Thymus (tissue), 11 donors: ENCODE measurements at regions not wholly inside any gene's neighbourhood (a gene's known extent, or its start where the extent isn't known, plus 50 kb on each side); places are given as distances from the start of the nearest gene placed in this dataset.

Experiments
- DNase-seq, 9 donors: peaks; one replicate each; pipeline ENCODE4 v3.0.0-alpha.2; 2013; ENCODE audit warnings: low spot score in 9 of 9, low read depth in 6 of 9, missing footprints in 1 of 9
- H3K27ac ChIP-seq, 2 donors: one replicate each; pipeline ENCODE4 v1.5.1; 2013; ENCODE audit warnings: control low read depth in 1 of 2, low read depth in 1 of 2, low read length in 1 of 2, mild to moderate bottlenecking in 1 of 2, moderate library complexity in 1 of 2
- H3K27me3 ChIP-seq, 2 donors: one replicate each; pipeline ENCODE4 v1.5.1; 2013; ENCODE audit warnings: low read length in 1 of 2; ENCODE audit not compliant: control insufficient read depth in 2 of 2, insufficient read depth in 1 of 2
- H3K36me3 ChIP-seq, 2 donors: one replicate each; pipeline ENCODE4 v1.5.1; 2013; ENCODE audit warnings: low read length in 1 of 2, mild to moderate bottlenecking in 1 of 2, moderate library complexity in 1 of 2; ENCODE audit not compliant: control insufficient read depth in 2 of 2, insufficient read depth in 2 of 2
- H3K4me1 ChIP-seq, 2 donors: one replicate each; pipeline ENCODE4 v1.5.1; 2013; ENCODE audit warnings: low read length in 2 of 2; ENCODE audit not compliant: control insufficient read depth in 2 of 2, insufficient read depth in 2 of 2
- H3K4me3 ChIP-seq, 2 donors: one replicate each; pipeline ENCODE4 v1.5.1; 2013; ENCODE audit warnings: low read length in 2 of 2, control low read depth in 1 of 2, mild to moderate bottlenecking in 1 of 2
- H3K9me3 ChIP-seq, 2 donors: one replicate each; pipeline ENCODE4 v1.5.1; 2013; ENCODE audit warnings: low read length in 1 of 2, mild to moderate bottlenecking in 1 of 2; ENCODE audit not compliant: control insufficient read depth in 2 of 2, insufficient read depth in 1 of 2
- WGBS: extraction: QIAGEN DNeasy Blood & Tissue Kit; methylation state at CpG from one replicate; pipeline ENCODE4 v1.1.7; 2013; 5-methylcytosine and 5-hydroxymethylcytosine counted together
- donor health status: healthy.

GRCh38 chr4:60930866-60931265 is 269.3 kb upstream of the ADGRL3 start:
- Histone ChIP-seq H3K27ac (no peak overlapping the region), H3K4me3 (no peak overlapping the region), H3K36me3 (no peaks in the 10 kb centered on the region), H3K27me3 (no peaks in the 10 kb centered on the region), H3K4me1 (no peaks in the 10 kb centered on the region), H3K9me3 (no peaks in the 10 kb centered on the region)
- DNase-seq, result no peak
- 98% methylated on average over 3 of the region's 3 CpGs for WGBS

DNA sequence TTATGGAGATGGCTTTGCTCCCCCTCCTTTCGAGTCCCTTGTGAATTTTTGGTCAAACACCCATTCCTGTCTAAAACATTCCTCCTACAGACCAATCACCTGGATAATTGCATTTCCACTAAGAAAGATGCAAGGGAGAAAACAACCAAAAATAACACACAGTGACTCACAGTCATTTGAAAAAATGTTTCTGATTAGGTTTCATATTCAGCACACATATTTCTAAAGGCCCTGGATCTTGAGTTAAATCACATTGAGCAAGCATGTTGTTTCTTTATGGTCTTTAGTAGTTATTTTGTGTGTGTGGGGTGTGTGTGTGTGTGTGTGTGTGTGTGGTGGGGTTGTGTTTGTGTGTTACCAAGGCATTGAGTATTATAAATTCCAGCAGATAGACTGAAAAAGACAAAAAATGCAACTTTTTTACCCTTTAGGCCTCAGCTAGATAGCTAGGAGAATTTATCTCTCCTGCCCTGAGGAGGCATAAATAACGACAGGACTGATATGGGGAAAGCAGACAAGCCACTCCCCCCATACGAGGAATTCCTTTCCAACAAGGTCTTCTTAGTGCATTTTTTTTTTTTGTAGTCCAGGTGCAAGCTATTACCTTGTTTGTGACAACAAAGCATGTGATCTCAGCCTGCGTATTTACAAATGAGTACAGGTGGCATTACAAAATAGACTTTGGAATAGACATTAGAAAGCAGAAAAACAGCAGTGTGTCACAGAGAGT is 265.4 kb upstream of the ADGRL3 start:
- Histone ChIP-seq H3K27ac (no peak overlapping the region), H3K36me3 (no peaks in the 10 kb centered on the region), H3K4me3 (no peak overlapping the region), H3K27me3 (no peaks in the 10 kb centered on the region), H3K9me3 (no peaks in the 10 kb centered on the region), H3K4me1 (no peaks in the 10 kb centered on the region)
- DNase-seq, result no peak
- WGBS, result 90% methylated on average over 4 of the region's 4 CpGs

DNA sequence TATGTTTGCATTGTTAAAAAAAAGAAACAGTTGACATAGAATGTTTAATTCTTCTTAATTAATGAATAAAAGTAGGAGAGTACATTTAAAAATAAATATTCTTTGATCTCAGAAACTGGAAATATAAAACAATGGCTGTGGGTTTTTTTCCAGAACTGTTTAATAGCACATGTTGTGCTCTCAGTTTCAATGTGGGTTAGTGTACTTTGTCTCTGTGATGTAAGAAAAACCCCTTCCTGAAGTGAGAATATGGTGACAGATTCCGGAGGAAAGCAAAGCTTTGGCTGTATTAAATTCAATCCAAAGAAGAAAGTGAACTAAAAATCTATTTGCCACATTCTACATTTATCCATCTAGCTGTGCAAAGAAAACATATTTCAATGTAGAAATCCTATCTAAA is 261.9 kb upstream of the ADGRL3 start:
- Histone ChIP-seq H3K36me3 (no peaks in the 10 kb centered on the region), H3K4me3 (no peak overlapping the region), H3K9me3 (no peaks in the 10 kb centered on the region), H3K27ac (no peak overlapping the region), H3K27me3 (no peaks in the 10 kb centered on the region), H3K4me1 (no peaks in the 10 kb centered on the region)
- DNase-seq, result no peak
- WGBS, result 49% methylated on average over 1 of the region's 1 CpG

- DNase-seq, result no peak
- H3K27ac ChIP-seq, result no peak overlapping the region
- no peaks in the 10 kb centered on the region for H3K36me3 ChIP-seq
- H3K27me3 ChIP-seq, result no peaks in the 10 kb centered on the region
- H3K4me1 ChIP-seq, result no peaks in the 10 kb centered on the region
- no peaks in the 10 kb centered on the region for H3K9me3 ChIP-seq
- H3K4me3 ChIP-seq, result no peak overlapping the region
Observed at GRCh38 chr4:60938621-60939020, 261.5 kb upstream of the ADGRL3 start.

- WGBS, result 92% methylated on average over 1 of the region's 1 CpG
Observed at GRCh38 chr4:60944060-60944459, 256.1 kb upstream of the ADGRL3 start.

DNA sequence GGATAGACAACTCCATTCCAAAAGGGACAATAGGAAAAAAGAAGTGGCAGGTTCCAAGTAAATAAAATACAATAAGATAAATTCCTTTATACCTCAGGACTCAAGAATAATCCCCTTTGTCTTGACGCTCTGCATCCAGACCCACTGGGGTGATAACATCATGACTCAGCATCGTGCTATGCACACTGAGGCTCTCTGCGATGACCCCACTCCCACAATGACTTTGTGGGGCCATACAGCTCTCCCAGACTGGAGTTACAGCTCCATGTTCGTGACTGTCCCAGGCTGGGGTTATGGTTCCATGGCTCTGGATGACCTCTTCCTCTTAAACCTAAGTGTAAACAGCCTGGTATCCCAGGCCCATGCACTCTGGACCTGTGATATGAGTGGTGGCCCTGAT is 254.5 kb upstream of the ADGRL3 start:
- Histone ChIP-seq H3K4me1 (no peaks in the 10 kb centered on the region), H3K36me3 (no peaks in the 10 kb centered on the region), H3K4me3 (no peak overlapping the region), H3K27me3 (no peaks in the 10 kb centered on the region), H3K27ac (no peak overlapping the region), H3K9me3 (no peaks in the 10 kb centered on the region)
- DNase-seq, result no peak
- 90% methylated on average over 4 of the region's 4 CpGs for WGBS

More at GRCh38 chr4:60944060-60944459, 256.1 kb upstream of the ADGRL3 start:
- Histone ChIP-seq H3K9me3 (no peaks in the 10 kb centered on the region), H3K36me3 (no peaks in the 10 kb centered on the region), H3K27me3 (no peaks in the 10 kb centered on the region), H3K27ac (no peak overlapping the region), H3K4me3 (no peak overlapping the region), H3K4me1 (no peaks in the 10 kb centered on the region)
- no peak for DNase-seq

DNA sequence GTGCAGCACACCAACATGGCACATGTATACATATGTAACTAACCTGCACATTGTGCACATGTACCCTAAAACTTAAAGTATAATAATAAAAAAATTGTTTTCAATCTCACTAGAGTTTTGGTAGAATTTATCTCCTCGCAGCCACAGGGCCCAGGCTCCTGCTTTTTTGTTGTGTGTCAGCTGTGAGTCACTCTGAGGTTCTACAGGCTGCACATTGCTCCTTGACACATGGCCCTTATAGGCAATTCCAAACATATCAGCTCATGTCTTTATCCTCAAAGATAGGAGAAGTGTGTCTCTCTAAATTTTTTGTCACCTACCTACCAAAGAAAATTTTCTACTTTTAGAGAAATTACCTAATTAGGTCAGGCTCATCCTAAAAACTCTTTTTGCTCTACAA is 252.1 kb upstream of the ADGRL3 start:
- Histone ChIP-seq H3K4me1 (no peaks in the 10 kb centered on the region), H3K36me3 (no peaks in the 10 kb centered on the region), H3K4me3 (no peak overlapping the region), H3K27ac (no peak overlapping the region), H3K27me3 (no peaks in the 10 kb centered on the region), H3K9me3 (no peaks in the 10 kb centered on the region)
- no peak for DNase-seq
- WGBS, result 91% methylated on average over 1 of the region's 1 CpG

DNA sequence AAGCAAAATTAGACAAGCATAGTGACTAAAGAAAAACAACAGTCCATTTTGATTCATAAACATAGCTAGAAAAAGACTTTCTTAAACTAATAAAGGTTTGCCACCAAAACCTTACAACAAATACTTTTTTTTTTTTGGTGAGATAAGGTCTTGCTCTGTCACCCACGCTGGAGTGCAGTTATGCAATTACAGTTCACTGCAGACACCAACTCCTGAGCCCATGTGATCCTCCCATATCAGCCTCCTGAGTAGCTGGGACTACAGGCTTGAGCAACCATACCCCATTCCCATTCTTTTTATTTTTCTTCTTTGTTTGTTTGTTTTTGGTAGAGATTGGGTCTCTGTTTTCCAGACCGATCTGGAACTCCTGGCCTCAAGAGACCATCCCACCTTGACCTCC is 247.2 kb upstream of the ADGRL3 start:
- Histone ChIP-seq H3K4me3 (no peak overlapping the region), H3K9me3 (no peaks in the 10 kb centered on the region), H3K4me1 (no peaks in the 10 kb centered on the region), H3K27ac (no peak overlapping the region), H3K27me3 (no peaks in the 10 kb centered on the region), H3K36me3 (no peaks in the 10 kb centered on the region)
- WGBS, result 80% methylated on average over 2 of the region's 2 CpGs
- no peak for DNase-seq

- no peaks in the 10 kb centered on the region for H3K27me3 ChIP-seq
- no peak overlapping the region for H3K27ac ChIP-seq
- no peak for DNase-seq
- no peak overlapping the region for H3K4me3 ChIP-seq
- no peaks in the 10 kb centered on the region for H3K9me3 ChIP-seq
- H3K36me3 ChIP-seq, result no peaks in the 10 kb centered on the region
- no peaks in the 10 kb centered on the region for H3K4me1 ChIP-seq
- WGBS, result 87% methylated on average over 4 of the region's 4 CpGs
Observed at GRCh38 chr4:60953826-60954225, 246.3 kb upstream of the ADGRL3 start.
